ENCODE measurements at regions not wholly inside any gene's neighbourhood (a gene's known extent, or its start where the extent isn't known, plus 50 kb on each side); places are given as distances from the start of the nearest gene placed in this dataset.

GRCh38 chr12:75725521-75726111 lies 214.2 kb upstream of the KRR1 start:
- no peak overlapping the region for H3K27ac ChIP-seq (ENCODE audit: extremely low read depth, low read depth, low read length)
- in situ Hi-C loops (cut with MboI) (no loop called here), intact Hi-C loops (cut with micrococcal nuclease) (loop anchor here (10.0 kb wide), 1 partner anchor 201 kb away; no protein-coding TSS in a partner anchor)
- POLR2A ChIA-PET, result interaction anchor here (0.8 to 0.9 kb wide), 2 partner anchors 13 to 363 kb away, joined by 3 to 4 read pairs; no protein-coding TSS in a partner anchor
- no peaks in the 10 kb centered on the region for H3K27me3 ChIP-seq (ENCODE audit: control insufficient read depth in 2 of 2, insufficient read depth in 2 of 2, low read length in 2 of 2)
- peak overlapping the region; percentile 49; the same call in 1 of the 2 replicates for H2AFZ ChIP-seq (ENCODE audit: low read depth, low read length)
- H3K9me1 ChIP-seq (ENCODE audit: control insufficient read depth, insufficient read depth, low read length), result no peaks in the 10 kb centered on the region
- ATAC-seq (peak; percentile 68), DNase-seq (ENCODE audit: extremely low read depth in 1 of 4, low spot score in 3 of 4) (peak in 2 of 4 experiments; percentile 13 to 25), FAIRE-seq (peak; percentile 19)
- H3K4me1 ChIP-seq (replicated peaks in 1 of 2; ENCODE audit: control insufficient read depth in 2 of 2, insufficient read depth in 2 of 2, low read length in 2 of 2), result peaks cover 0 to 27% of the 10 kb centered on the region in 2 experiments; a peak in 3 of 5 replicates
- H4K20me1 ChIP-seq (replicated peaks; ENCODE audit: control insufficient read depth, insufficient read depth, low read length), result no peaks in the 10 kb centered on the region
- no TSS peak for BruUV-seq (replicated peaks)
- H3K36me3 ChIP-seq (ENCODE audit: control insufficient read depth, insufficient read depth, low read length), result no peaks in the 10 kb centered on the region
- H3K79me2 ChIP-seq (ENCODE audit: control insufficient read depth, insufficient read depth, low read length), result no peaks in the 10 kb centered on the region
- H3K9me3 ChIP-seq (replicated peaks; ENCODE audit: control insufficient read depth, insufficient read depth, low read depth, low read length), result no peaks in the 10 kb centered on the region
- H3K4me3 ChIP-seq, result no peak overlapping the region
- no peak overlapping the region for H3K4me2 ChIP-seq (ENCODE audit: insufficient read depth, low read length)
- H3K9ac ChIP-seq (ENCODE audit: insufficient read depth in 1 of 2, low read depth in 2 of 2, low read length in 2 of 2), result no peak overlapping the region
- TF ChIP-seq ATF3 (IDR thresholded peaks at IDR 0.05), result 0 out of 2 replicates have a peak, but pooled peaks have one; percentile 12
- no peak for TF ChIP-seq ATF3 (CRISPR knock-in tag; conservative IDR thresholded peaks at IDR 0.05)
- no peak for TF ChIP-seq PREB (CRISPR knock-in tag; IDR thresholded peaks at IDR 0.05)
- no peak for TF ChIP-seq NFXL1 (CRISPR knock-in tag; IDR thresholded peaks at IDR 0.05)
- peak; percentile 11; the same call in 1 of the 2 replicates for TF ChIP-seq C11orf30 (IDR thresholded peaks at IDR 0.05; ENCODE audit: low read depth)
- peak; percentile 53; the same call in 1 of the 2 replicates for TF ChIP-seq PKNOX1 (IDR thresholded peaks at IDR 0.05)
- no peak for TF ChIP-seq PHB2 (IDR thresholded peaks at IDR 0.05; ENCODE audit: low read depth)
- TF ChIP-seq MAFG (tag; conservative IDR thresholded peaks at IDR 0.05), result 0 out of 2 replicates have a peak, but pooled peaks have one; percentile 19
- TF ChIP-seq KAT8 (IDR thresholded peaks at IDR 0.05; ENCODE audit: low read depth), result no peak
- TF ChIP-seq HDAC6 (IDR thresholded peaks at IDR 0.05; ENCODE audit: low read depth, low read length), result no peak
- TF ChIP-seq ZNF133 (CRISPR knock-in tag; IDR thresholded peaks at IDR 0.05), result no peak
- no peak for TF ChIP-seq ZKSCAN8 (CRISPR knock-in tag; IDR thresholded peaks at IDR 0.05)
- peak; percentile 76 for TF ChIP-seq FOSL1 (tag; conservative IDR thresholded peaks at IDR 0.05)
- TF ChIP-seq IRF1 (CRISPR knock-in tag; IDR thresholded peaks at IDR 0.05; ENCODE audit: borderline replicate concordance), result no peak
- TF ChIP-seq MAFF (IDR thresholded peaks at IDR 0.05; ENCODE audit: low read length), result peak; percentile 5; the same call in 1 of the 2 replicates
- peak; percentile 38; the same call in 1 of the 2 replicates for TF ChIP-seq NFE2 (IDR thresholded peaks at IDR 0.05; ENCODE audit: low read depth)
- peak; percentile 52 for TF ChIP-seq MAFK (IDR thresholded peaks at IDR 0.05; ENCODE audit: low read length)
- TF ChIP-seq ZNF316 (IDR thresholded peaks at IDR 0.05), result 0 out of 2 replicates have a peak, but pooled peaks have one; percentile 36
- CTCF ChIA-PET (ENCODE audit: low intra/inter-chr PET ratio), result no interaction called here
- WGBS (ENCODE audit: insufficient coverage, low coverage, missing lambda C conversion rate), result 19% methylated on average over 3 of the region's 3 CpGs
